GM19324 (cell line): ENCODE measurements at regions not wholly inside any gene's neighbourhood (a gene's known extent, or its start where the extent isn't known, plus 50 kb on each side); places are given as distances from the start of the nearest gene placed in this dataset.

Source experiments
- ATAC-seq: cut with Tn5 transposase; IDR thresholded peaks from one replicate; pipeline ENCODE4 v1.9.1; 2021; ENCODE audit warnings: mild to moderate bottlenecking, moderate library complexity; ENCODE audit not compliant: unreplicated experiment, low FRiP score

DNA sequence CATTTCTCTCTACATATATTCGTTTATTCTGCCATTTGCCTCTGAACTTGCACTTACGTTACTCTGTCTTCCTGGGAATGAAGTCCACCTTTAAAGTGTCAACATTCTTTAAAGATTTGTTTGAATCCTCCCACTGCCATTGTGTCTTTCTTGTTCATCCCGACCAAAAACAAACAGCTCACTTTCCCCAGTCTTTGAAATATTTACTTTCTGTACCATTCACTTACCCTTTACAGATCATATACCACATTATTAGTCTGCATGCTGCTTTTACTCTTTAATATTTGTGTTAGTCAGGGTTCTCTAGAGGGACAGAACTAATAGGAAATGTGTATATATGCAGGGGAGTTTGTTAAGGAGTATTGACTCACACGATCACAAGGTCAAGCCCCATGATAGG is 176.6 kb upstream of the STARD13 start:
- no peak for ATAC-seq

DNA sequence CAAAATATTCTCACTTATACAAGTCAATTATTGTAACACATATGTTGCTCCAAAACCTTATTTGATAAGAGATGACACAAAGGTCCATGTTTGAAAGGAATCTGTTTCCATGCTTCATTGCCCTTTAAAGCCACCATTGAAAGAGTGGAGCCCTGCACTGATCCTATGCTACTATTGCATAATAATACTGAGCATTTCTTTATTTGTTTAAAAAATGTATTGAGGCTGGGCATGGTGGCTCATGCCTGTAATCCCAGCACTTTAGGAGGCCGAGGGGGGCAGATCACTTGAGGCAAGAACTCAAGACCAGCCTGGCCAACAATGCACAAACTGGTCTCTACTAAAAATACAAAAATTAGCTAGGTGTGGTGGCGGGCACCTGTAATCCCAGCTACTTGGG is 178.8 kb upstream of the STARD13 start:
- no peak for ATAC-seq

DNA sequence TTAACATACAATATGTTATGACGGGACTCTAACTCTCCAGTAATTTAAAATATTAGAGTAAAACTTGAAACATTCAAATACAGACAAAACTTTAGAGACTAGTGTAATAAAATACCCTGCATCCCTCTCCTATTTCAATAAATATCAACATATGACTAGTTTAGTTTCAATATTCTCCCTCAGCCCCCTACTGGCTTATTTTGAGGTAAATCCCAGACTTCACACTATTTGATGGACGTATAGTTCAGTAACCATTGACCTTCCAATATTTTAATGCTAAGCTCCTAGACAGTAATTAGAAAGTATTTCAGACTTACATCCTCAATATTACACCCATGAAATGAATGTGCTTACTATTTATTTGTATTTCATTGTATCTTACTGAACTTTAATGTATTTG is 180.7 kb upstream of the STARD13 start:
- ATAC-seq: no peak

DNA sequence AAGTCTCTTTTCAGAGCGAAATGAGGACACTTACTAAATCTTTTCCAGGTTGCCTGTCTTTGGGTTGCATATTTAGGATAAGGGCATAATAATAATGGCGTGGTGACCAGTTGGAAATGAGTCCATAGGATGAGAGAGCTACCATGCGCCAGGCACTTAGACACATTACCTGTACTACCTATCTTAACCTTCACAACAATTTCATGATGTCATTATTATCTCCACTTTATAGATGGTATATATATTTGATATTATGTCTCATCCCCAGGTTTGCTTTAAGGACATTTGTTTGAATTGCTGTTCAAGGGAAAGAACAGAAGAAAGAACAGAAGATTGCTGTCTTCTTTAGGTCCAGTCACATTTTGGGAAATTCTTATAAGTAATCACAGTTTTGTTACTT is 182.0 kb upstream of the STARD13 start:
- no peak for ATAC-seq

DNA sequence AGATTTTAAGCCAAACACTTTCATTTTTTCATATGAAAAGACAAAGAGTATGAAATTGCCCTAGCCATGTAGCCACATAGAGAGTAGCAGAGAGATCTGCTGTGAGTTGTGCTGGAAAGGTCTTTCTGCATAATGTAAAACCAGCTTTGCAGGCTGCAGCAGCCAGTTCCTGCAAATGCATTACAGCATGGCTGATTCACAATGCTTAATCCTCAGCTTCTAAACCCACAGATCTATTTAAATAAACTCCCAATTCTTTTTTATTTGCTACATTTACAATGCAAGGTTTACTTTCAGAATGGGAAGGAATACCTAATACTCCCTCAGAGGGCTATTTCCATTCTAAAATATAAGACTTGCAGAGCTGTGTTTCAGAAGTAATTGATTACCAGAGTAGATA is 185.6 kb upstream of the STARD13 start:
- no peak for ATAC-seq

DNA sequence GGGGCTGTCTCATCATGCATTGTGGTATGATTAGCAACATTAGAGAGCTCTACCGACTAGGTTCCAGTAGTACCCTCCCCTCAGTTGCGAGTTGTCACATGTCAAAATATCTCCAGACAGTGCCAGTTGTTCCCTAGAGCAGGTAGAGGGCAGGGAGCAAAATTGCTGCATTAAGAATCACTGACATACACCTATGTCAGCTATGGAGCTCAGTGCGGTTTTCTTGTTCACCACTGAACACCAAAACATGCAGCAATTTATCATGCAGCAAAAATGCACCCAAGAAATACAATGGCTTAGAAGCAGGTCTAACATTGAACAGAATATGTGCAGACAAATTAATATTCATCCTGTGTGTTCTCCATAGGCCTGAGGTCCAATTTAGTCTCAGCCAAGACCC is 186.9 kb upstream of the STARD13 start:
- no peak for ATAC-seq

DNA sequence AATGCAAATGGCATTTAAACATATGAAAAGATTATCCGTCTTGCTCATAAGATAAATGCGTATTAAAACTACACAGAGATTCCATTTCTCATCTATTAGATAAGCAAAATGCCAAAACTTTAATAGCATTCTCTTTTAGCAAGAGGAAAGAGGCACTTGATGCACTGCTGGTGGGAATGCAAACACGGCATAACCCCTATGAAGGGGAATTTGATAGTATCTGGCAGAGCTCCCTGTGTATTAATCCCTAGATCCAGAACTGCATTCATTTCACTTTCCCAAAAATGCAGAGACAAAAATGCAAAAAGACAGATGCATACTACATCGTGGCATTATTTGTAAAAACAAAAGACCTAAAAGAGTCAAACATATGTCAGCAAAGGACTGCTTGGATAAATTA is 193.6 kb upstream of the STARD13 start:
- ATAC-seq: no peak

DNA sequence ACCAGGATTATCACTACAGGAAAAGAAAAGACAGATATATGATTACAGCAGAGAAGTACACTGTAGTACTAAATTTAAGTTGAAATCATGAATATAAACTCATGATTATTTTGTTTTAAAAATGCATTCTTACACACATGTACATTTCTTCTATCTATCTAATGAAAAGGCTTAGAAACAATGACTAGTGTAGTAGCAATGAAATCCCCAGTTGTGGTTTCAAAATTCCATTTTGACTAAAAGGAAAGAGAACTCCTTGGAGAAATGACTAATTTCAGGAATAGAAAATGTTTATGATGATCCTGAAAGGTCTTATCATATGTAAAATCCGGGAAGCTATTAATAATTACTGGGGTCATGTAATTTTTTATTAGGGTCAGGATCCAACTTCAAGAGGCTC is 195.0 kb upstream of the STARD13 start:
- no peak for ATAC-seq

DNA sequence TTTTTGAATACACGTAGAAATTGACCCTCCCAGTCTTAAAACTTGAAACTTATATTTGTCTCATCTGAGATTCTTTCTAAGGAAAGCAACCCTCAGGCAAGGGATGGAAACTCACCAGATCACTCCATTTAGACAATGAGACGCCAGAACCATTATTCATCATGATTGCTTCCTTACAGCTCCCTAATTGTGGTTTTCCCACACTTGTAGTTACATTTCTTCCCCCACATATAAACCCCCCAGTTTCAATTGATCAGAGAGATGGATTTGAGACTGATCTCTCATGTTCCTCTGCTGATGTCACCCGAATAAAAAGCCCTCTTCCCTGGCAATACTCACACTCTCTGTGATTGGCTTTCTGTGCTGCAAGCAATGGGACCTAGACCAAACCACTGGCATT is 197.9 kb upstream of the STARD13 start:
- ATAC-seq: no peak

DNA sequence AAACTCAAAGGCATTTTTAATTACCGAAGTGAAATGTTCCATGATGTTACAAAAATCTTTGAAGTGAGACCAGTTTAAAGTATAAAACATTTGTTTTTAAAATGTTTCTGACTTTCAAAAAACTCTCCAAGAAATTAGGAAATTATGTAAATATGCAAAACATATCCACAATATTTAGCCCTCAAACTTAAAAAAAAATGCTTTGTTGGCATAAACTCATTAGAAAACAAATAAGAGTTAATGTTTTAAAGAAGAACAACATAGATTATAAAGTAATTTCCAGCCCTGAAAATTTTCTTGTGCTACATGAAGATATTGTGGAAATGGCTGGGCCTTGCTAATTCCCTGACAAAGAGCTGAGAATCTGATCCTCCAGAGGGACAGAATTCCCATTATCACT is 199.7 kb upstream of the STARD13 start:
- ATAC-seq: no peak

DNA sequence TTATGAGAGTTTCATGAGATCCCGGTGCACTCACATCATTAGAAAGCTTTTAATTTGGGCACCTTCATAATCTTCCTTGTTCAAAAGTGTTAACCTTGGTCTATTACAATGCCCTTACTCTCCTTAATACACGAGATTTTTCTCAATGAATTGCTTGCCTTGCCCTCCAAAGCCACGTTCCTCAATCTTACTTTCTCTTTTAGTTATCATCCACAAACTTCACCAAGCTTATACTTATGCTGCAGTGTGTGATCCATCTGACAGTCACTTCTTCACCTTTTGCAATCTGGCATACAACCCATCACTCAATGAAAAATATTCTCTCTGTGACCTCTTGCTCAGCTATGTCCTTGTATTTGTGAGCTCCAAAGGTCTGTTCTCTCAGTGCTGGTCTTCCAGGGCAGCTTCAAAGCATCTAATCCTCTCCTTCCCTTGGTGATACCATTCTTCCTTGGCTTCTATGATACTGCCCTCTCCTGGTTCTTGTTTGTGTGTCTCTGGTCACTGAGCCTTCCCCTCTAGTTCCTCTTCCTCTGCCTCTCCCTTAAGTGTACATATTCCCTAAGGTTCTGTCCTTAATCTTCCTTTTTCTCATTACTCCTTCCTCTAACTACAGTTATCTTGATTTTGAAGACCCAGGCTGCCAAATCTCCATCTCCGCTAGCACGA is 202.2 kb upstream of the STARD13 start:
- ATAC-seq: no peak

DNA sequence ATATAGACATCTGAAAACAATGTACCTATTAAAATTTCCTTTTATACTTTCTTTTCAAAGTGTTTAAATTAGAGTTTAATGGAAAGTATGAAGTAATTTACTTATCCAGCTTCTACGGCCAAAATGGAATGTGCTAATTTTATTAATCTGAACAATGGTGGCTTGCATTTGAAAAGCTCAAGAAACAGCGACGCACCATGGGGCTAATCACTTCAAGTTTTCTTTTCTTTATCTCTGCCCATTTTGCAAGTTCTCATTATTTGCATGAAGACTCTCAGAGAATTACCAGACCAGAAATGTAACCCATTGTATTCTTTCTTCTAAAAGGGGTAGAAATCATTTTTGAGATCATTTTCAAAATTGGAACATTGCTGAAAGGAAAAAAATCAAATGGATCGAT is 204.0 kb upstream of the STARD13 start:
- no peak for ATAC-seq

DNA sequence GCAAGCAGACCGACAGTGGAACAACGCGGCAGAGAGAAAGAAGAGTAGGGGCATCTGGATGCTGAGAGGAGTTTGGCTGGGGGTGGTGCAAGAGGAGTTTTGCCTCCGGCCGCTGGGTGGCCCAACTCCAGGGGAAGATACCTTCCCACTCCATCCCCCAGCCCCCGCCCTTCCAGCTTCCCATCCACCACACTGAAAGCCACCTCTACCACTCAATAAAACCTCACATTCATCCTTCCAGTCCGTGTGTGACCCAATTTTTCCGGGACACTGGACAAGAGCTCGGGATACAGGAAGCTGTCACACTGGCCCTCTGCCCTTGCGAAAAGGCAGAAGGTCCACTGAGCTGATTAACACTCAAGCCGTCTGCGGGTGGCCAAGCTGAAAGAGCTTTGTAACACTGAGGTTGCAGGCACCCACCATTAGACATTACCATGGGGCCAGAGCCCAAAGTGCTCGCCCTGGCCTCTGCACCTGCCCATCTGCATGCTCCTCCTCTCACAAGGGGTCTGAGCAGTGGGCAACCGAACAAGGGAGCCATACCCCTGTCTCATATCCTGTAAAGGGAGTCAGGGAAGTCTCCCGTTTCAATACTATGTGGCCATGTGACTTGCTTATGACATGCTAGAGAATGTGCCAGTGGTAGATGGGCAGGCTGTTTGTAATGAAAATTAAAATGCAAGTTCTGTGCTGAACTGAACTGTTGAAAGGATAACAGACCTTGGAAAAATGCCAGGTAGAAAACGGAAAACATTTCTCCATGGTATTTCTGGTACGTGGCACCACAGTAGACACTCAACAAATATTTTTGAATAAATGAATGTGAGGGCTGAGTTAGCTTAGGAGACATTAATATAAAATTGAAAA is 205.1 kb upstream of the STARD13 start:
- ATAC-seq: no peak

DNA sequence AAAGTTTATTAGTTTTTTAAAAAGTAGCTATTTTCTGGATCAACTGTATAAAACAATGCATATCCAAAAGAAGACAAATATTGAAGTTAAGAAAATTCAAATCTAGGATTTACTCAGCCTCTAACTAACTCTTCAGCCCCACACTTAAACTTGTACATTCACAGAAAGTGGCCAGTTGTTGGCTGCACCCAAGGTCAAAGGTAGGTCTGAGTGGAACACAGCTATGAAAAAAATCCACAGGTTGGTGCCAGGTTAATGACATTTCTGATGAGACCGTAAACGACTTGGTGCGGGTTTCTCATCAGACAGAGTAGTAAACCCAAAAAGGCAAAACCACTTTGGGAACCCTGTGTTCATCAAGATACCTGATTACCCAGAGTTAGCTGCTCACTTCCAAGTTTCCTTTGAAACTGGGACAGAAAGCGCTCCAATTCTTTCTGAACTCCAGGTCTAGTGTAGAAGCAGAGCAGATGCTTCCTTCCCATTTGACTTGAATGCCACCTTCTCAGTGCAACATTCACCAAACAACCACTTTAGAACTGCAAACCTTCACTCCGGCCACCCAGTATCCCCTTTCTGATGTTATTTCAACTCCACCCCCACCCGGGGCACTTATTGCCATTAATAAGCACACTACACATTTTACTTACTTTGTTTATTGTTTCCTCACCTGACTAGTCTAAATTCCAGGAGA is 208.3 kb upstream of the STARD13 start:
- ATAC-seq: no peak

DNA sequence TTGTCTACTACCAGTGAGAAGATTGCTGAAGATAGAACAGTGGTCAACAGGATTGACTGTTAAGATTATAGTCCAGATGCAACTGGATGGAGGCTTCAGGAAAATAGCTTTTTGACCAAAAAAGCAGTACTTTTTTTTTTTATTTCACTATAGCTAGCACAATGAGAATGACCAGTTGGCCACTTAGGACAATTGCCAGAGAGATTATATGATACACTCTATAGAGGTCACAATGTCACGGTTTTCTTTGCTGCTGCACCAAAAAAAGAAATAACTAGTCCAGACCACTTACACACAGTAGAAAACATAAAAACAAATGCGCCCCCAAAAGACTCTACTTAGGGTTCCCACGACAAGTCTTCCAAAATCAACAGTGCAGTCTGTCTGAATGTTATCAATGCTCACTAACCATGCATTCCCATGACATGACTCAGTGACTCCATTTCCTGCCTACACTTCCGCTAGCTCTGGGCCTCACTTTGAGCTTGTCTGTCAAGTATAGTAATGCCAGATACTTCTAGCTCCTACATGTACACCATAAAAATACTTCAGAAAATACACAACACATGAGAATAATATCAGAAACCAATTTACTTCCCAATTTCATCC is 209.1 kb upstream of the STARD13 start:
- no peak for ATAC-seq

DNA sequence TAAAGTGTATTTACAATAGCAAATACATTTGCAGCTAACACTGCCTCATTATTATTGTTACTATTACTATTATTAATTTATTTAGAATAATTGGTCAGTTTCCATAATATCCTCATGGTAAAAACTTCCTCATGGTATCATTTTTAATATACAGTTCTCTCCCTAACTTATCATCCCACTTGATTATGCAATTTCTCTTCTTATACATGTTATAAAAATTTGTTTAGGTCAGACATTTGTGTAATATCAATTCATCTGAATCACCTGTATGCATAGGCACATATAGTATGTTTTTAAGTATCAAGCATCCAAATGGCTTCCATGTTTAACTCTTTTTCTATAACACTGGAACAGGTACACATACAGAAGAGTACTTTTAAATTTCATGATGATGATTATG is 210.8 kb upstream of the STARD13 start:
- ATAC-seq: no peak

DNA sequence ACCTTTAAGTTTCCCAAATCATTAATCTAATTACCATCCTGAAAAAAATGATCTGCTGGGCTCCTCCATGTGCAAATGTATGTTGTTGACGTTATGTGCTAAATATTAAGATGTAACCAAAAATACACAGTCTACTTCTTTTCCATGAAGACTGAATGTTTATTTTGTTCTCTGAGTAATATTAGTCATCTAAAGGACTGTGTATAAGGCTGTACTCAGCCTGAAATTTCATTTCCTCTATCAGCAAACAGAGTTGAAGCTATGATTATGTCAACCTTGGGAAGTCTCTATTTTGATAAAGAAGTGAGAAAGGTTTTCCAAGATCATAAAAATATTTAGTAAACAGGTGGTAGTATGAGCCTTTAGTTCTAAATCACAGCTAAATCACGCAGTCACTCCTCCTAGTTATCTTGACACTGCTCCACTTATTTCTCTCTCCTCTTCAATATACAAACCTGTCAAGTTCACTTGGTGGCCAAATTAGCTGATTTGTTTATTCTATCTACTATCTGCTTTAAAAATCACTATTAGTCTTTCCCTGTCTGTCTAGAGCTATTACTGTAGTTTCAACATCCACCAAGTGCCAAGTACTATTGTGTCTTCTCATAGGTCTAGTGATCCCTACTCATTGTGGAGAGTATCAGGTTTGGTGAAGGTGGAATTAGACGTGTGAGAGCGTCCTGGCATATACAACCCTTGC is 211.7 kb upstream of the STARD13 start:
- no peak for ATAC-seq

DNA sequence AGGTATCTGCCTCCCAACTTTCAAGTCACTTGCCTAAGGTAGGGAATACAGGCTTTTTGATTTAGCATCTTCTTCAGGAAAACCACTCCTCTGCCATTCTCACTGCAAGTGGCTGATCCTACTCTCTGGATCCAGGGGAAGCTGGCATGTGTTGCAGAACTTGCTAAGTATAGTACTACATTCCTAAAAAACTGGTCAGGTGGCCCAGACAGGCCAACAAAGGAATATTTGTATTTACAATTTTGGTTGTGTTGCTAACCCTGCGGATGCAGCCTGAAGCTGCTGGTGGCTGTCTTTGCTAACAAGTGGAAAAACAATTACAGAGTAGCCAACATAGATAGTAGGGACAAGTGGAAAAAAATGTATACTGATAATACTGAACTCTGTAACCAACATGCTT is 222.5 kb upstream of the STARD13 start:
- ATAC-seq: no peak

DNA sequence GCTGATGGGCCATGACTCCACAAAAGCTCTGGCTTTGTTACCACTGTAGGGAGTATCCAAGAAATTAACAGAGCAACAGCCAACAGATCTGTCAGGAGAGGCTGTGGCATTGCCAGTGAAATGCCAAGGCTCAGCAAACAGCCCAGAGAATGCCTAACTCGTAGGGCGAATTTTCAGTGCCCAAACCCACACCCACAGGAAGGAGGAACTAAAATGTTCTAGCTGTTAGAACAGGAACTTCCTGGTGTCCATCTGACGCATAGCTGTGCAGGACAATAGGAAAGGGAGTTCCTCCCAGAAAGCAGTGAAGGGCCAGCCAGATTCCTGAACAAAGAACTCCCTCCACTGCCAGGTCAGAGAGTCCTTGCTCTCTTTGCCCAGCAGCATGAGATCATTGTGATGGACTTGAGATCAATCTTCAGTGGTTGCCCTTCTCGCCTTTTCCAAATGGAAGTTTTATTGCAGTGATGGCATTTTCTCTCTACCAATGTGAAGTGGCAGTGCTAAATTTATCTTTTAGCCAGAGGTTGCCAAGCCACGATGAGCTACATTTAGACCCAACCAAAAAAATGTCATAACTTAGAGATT is 224.2 kb upstream of the STARD13 start:
- ATAC-seq: no peak

DNA sequence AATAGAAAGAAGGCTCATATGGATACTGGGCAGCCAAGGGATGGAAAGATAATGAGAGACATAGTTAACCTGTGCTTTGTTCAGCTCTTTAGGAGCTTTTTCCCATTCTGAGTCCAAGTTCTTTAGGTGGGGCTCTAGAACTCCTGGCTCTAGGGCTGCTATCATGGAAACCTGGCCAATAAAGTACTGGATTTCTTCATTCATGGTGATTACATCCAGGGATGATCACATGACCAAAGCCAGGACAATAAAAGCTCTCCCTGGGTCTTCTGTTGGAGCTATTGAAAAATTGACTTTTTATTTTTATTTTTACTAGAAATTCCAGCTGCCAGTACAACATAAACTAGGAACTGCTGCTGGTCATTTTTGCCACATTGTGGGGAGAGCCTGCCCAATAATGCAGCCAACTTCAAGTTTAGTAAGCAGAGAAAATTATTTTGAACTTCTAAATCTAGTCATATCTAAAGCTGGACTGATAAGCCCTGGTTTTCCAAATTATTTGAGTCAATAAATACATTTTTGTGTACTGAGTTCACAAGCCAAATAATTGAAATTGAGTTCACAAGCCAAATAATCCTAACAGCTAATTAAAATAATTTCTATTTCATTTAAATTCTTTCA is 224.9 kb upstream of the STARD13 start:
- no peak for ATAC-seq
